ENCODE measurements at regions not wholly inside any gene's neighbourhood (a gene's known extent, or its start where the extent isn't known, plus 50 kb on each side); places are given as distances from the start of the nearest gene placed in this dataset.

- TF ChIP-seq KDM5A (IDR thresholded peaks at IDR 0.05; ENCODE audit: low read length), result no peak
- TF ChIP-seq NRF1 (IDR thresholded peaks at IDR 0.05; ENCODE audit: low read depth, low read length), result no peak
- no peak for TF ChIP-seq GTF2F1 (IDR thresholded peaks at IDR 0.05; ENCODE audit: borderline replicate concordance, low read depth, low read length)
- no peak for TF ChIP-seq CREB1 (IDR thresholded peaks at IDR 0.05)
These were observed 157.0 kb downstream of the ZFP64 start (continued) for GRCh38 chr20:52034581-52034980.

Data from H1 (cell line).